ENCODE measurements at regions not wholly inside any gene's neighbourhood (a gene's known extent, or its start where the extent isn't known, plus 50 kb on each side); places are given as distances from the start of the nearest gene placed in this dataset.

DNA sequence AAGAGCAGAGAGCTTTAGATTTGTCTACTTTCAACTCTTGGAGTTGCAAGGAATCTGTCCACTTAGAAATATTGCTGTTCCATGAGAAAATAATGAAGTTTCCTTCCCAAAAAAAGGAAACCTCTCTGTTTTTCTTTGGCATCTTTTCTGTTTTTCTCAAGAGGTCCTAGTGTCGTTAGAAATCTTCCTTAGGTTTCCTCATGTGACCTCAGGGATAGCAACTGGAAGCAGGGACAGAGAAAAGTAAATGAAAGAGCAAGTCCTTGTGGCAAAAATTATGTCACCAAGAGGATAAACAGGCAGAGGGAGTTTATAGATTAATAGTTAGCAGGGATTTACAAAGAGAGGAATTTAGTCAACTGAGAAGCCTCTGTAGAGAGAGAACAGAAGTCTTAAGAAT, 478.4 kb upstream of the ADGRL3 start:
- TF ChIP-seq POLR2A (IDR thresholded peaks at IDR 0.05) (no peak), EP300 (IDR thresholded peaks at IDR 0.05) (no peak)

All from tibial nerve (tissue), 3 donors.